ENCODE measurements at regions not wholly inside any gene's neighbourhood (a gene's known extent, or its start where the extent isn't known, plus 50 kb on each side); places are given as distances from the start of the nearest gene placed in this dataset.

DNA sequence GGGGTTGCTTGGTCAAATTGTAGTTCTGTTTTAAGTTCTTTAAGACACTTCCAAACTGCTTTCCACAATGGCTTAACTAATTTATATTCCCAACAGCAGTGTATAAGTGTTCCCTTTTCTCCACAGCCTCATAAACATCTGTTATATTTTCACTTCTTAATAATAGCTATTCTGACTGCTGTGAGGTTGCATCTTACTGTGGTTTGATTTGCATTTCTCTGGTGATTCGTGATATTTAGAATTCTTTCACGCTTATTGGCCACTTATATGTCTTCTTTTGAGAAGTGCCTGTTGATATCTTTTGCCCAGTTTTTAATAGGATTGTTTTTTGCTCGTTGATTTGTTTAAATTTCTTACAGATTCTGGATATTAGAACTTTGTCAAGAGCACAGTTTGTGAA is 278.6 kb upstream of the ITM2A start:
- Histone ChIP-seq H3K36me3 (no peaks in the 10 kb centered on the region), H3K27ac (no peak overlapping the region), H3K4me3 (no peak overlapping the region), H3K9me3 (no peaks in the 10 kb centered on the region), H3K4me1 (no peaks in the 10 kb centered on the region), H3K27me3 (no peaks in the 10 kb centered on the region)
- no peak for DNase-seq (ENCODE audit: extremely low spot score in 2 of 2)
- intact Hi-C loops (cut with DNase I), result no loop called here
- no peak for TF ChIP-seq POLR2A (IDR thresholded peaks at IDR 0.05)
- no peak for TF ChIP-seq POLR2AphosphoS5 (IDR thresholded peaks at IDR 0.05; ENCODE audit: insufficient read depth in 1 of 2, low read depth in 1 of 2)
- TF ChIP-seq, protein P1, sequence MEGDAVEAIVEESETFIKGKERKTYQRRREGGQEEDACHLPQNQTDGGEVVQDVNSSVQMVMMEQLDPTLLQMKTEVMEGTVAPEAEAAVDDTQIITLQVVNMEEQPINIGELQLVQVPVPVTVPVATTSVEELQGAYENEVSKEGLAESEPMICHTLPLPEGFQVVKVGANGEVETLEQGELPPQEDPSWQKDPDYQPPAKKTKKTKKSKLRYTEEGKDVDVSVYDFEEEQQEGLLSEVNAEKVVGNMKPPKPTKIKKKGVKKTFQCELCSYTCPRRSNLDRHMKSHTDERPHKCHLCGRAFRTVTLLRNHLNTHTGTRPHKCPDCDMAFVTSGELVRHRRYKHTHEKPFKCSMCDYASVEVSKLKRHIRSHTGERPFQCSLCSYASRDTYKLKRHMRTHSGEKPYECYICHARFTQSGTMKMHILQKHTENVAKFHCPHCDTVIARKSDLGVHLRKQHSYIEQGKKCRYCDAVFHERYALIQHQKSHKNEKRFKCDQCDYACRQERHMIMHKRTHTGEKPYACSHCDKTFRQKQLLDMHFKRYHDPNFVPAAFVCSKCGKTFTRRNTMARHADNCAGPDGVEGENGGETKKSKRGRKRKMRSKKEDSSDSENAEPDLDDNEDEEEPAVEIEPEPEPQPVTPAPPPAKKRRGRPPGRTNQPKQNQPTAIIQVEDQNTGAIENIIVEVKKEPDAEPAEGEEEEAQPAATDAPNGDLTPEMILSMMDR (IDR thresholded peaks at IDR 0.05), result no peak

DNA sequence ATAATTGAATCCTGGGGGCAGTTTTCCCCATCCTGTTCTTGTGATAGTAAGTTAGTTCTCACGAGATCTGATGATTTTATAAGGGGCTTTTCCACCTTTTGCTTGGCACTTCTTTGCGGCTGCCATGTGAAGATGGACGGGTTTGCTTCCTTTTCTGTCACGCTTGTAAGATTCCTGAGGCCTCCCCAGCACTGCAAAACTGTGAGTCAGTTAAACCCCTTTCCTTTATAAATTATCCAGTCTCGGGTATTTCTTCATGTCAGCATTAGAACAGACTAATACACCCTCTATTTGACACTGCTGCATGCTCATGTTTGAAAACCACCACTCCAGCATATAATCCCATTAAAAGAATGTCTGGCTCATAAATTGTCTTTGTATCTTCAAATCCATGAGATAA is 264.4 kb upstream of the ITM2A start:
- TF ChIP-seq POLR2A (IDR thresholded peaks at IDR 0.05) (no peak), POLR2AphosphoS5 (IDR thresholded peaks at IDR 0.05; ENCODE audit: insufficient read depth in 1 of 2, low read depth in 1 of 2) (no peak)
- TF ChIP-seq, protein P1 (IDR thresholded peaks at IDR 0.05), result no peak
- H3K4me1 ChIP-seq, result no peaks in the 10 kb centered on the region
- intact Hi-C loops (cut with DNase I), result no loop called here
- no peaks in the 10 kb centered on the region for H3K36me3 ChIP-seq
- no peaks in the 10 kb centered on the region for H3K27me3 ChIP-seq
- DNase-seq (ENCODE audit: extremely low spot score in 2 of 2), result no peak
- H3K4me3 ChIP-seq, result no peak overlapping the region
- H3K9me3 ChIP-seq, result no peaks in the 10 kb centered on the region
- H3K27ac ChIP-seq, result no peak overlapping the region

DNA sequence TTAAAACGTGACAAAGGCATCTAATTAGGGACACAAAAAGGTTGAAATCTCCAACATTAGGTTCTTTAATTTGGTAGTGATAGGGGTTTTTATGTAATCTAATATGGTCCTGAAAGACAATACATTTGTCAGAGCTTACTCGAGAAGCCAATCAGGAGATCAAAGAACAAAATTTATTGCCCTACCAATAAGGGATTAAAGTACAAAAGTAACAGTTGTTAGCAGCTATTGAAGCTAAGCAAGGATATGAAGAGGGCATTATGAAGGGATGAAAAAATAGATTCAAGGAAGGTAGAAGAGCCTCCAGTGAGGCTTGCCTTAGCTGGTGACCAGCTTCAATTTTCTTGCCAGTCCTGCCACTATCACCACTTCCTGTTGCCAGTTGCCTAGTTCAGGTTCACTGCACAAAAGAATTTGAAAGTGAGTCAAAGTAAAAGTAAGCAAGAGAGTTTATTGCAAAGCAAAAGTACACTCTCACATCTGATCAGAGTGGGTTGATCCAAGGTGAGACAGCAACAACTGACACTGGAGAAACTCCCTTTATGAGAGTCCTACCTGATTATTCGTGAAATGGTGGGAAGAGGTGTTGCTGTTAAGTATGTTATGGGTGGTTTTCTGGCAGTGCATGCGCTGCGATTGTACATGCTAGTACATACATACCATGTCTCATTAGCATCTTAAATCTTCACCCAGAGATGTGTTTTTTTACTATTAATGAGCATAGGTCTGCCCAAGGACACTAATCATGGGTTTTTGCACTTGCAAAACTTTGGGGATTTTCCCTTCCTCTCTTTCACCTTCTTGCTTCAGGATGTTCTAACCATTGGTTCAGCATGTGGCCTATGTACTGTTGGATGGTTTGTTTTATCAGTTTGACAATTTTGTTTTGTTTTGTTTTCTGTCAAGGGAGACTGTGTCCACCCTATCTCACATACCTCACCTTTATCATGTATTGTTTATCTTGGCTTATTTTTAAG is 263.2 kb upstream of the ITM2A start:
- H3K27me3 ChIP-seq, result no peaks in the 10 kb centered on the region
- H3K4me3 ChIP-seq, result no peak overlapping the region
- H3K27ac ChIP-seq, result no peak overlapping the region
- H3K36me3 ChIP-seq, result no peaks in the 10 kb centered on the region
- H3K9me3 ChIP-seq, result no peaks in the 10 kb centered on the region
- H3K4me1 ChIP-seq, result no peaks in the 10 kb centered on the region
- no peak for DNase-seq (ENCODE audit: extremely low spot score in 2 of 2)
- TF ChIP-seq POLR2A (IDR thresholded peaks at IDR 0.05), result no peak
- TF ChIP-seq, protein P1 (IDR thresholded peaks at IDR 0.05), result no peak
- TF ChIP-seq POLR2AphosphoS5 (IDR thresholded peaks at IDR 0.05; ENCODE audit: insufficient read depth in 1 of 2, low read depth in 1 of 2), result no peak
- intact Hi-C loops (cut with DNase I), result no loop called here

DNA sequence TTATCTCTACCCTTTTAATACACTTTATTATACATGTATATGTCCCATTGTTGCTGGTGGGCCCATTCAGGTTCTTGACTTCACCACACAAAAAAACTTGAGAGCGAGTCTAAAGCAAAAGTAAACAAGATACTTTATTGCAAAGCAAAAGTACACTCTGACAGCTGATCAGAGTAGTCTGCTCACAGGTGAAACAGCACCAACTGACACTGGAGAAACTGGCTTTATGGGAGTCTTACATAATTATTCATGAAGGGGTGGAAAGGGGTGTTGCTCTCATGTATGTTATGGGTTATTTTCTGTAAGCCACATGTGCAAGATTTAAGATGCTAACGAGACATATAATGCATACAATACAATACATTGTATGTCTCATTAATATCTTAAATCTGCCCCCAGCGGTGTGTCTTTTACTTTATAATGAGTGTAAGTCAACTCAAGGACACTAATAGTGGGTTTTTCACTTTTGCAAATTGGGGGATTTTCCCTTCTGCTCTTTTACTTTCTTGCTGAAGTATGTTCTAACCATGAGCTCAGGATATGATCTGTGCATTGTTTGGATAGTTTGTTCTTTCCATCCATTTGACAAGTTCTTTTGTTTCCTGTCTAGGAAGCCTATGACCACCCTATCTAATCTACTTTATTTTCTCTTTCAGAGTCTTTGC is 256.1 kb upstream of the ITM2A start:
- Histone ChIP-seq H3K9me3 (no peaks in the 10 kb centered on the region), H3K27ac (no peak overlapping the region), H3K4me3 (no peak overlapping the region), H3K27me3 (no peaks in the 10 kb centered on the region), H3K36me3 (no peaks in the 10 kb centered on the region), H3K4me1 (no peaks in the 10 kb centered on the region)
- intact Hi-C loops (cut with DNase I), result no loop called here
- DNase-seq (ENCODE audit: extremely low spot score in 2 of 2), result no peak
- TF ChIP-seq, protein P1 (IDR thresholded peaks at IDR 0.05), result no peak
- TF ChIP-seq POLR2AphosphoS5 (IDR thresholded peaks at IDR 0.05; ENCODE audit: insufficient read depth in 1 of 2, low read depth in 1 of 2) (no peak), POLR2A (IDR thresholded peaks at IDR 0.05) (no peak)

Data from vagina (tissue), 2 donors.